Fibroblast of lung (primary cell): ENCODE measurements at regions not wholly inside any gene's neighbourhood (a gene's known extent, or its start where the extent isn't known, plus 50 kb on each side); places are given as distances from the start of the nearest gene placed in this dataset.

Source experiments
- CTCF ChIP-seq, 2 donors: IDR thresholded peaks in 1 of 2; conservative IDR thresholded peaks in 1 of 2; 1 replicate in 1 of 2; 2 replicates in 1 of 2; pipeline ENCODE4 v1.5.1; 2011 to 2012; ENCODE audit warnings: low read length in 2 of 2, control low read depth in 1 of 2, inconsistent platforms in 1 of 2, low read depth in 1 of 2, mild to moderate bottlenecking in 1 of 2
- EZH2 ChIP-seq: IDR thresholded peaks from 2 replicates; pipeline ENCODE4 v1.5.1; 2012; ENCODE audit warnings: low read length, control low read depth, mild to moderate bottlenecking; ENCODE audit errors: missing control alignments

GRCh38 chr20:7366189-7366588 is 574.1 kb downstream of the HAO1 start:
- no peak for TF ChIP-seq CTCF (conservative IDR thresholded peaks at IDR 0.05 in 1 of 2, IDR thresholded peaks at IDR 0.05 in 1 of 2; ENCODE audit: low read depth in 1 of 2, low read length in 2 of 2)
- TF ChIP-seq EZH2 = no peak
